DLD1 (cell line): ENCODE measurements at regions not wholly inside any gene's neighbourhood (a gene's known extent, or its start where the extent isn't known, plus 50 kb on each side); places are given as distances from the start of the nearest gene placed in this dataset.

Experiments used
- in situ Hi-C: cut with HindIII; loops from 2 replicates; pipeline ENCODE4 v1.10.0; 2017; ENCODE audit warnings: low sequenced_read_pairs

DNA sequence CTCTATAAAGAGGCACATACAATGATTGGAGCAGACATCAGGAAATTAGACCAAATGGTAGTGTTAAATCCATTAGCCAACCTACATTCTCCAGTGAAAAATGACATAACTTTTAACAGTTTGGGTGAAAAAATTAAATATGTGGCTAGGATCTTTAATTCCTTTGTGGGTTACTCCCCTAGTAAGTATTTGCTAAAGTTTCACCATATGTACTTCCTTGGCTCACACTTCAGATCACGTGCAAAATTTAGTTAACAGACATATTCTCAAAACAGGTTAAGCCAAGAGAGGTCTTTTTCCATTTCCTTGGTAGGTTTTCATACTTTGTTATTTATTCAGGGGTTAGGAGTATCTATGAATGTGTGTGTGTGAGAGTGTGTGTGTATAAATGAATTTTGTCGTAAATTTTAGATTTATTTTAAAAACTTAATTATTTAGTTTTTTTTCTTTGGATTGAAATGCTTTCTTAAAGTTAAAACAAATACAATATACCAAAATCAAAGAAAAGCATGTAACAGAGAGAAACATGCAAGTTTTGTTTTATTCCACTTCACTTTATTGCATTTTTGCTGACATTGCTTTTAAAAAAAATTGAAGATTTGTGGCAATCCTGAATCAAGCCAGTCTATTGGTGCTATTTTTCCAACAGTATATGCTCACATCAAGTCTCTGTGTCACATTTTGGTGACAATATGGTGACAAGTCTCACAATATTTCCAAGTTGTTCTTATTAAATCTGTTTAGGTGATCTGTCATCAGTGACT is 258.7 kb downstream of the FLRT2 start:
- in situ Hi-C loops, result no loop called here

DNA sequence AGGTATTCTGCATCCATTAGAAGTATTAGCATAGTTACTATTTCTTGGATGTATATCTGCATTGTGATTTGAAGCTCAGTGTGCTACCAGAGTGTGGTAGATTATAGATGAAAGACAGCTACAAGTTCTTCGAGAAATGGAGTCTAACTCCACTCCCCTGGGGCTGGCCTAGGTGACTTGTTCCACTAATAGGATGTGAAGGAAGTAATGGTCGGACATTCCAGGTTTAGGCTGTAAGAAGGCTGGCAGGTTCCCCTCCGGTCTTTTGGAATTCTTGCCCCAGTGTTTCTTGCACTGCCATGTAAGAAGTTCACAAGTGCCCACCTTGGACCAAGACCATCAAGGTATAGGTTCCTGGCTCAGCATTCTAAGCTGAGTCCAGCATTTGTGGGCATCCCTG is 236.4 kb downstream of the FLRT2 start:
- in situ Hi-C loops, result no loop called here

DNA sequence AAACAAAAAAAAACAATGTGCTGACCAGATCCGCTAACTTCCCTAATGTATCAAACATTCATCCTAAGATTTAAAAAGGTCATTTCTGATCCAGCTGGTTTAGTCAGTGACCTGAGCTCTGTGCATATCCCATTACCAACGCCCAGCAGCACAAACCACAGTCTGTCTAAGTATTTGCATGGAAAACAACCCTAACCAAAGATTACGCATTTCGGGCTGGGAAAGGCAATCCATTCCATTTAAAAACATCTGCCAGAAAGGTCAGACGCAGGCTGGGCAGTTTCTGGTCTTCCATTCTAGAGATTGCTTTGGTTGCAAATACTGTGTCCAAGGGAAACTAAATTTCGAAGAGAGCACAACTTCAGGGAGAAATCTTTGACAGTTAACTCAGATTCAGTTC is 234.9 kb downstream of the FLRT2 start:
- in situ Hi-C loops, result no loop called here

DNA sequence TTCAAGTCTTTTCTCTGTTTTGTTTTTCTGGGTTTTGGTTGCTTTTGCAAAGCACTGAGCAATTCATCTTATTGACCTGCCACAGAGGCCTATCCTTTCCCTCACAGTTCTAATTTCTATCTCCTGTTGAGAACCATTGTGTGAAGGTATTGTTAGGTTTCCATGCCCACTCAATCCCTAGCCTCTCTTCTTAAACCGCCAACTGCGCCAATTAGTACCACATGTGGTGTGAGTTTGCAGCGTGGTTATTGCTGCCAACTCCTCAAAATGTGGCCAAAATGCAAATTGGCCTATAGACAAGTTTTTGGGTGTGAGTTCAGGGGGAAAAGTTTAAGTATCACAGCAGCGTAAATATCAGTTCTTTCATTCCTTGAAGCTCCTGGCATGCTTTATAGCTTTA is 232.6 kb downstream of the FLRT2 start:
- in situ Hi-C loops, result no loop called here

DNA sequence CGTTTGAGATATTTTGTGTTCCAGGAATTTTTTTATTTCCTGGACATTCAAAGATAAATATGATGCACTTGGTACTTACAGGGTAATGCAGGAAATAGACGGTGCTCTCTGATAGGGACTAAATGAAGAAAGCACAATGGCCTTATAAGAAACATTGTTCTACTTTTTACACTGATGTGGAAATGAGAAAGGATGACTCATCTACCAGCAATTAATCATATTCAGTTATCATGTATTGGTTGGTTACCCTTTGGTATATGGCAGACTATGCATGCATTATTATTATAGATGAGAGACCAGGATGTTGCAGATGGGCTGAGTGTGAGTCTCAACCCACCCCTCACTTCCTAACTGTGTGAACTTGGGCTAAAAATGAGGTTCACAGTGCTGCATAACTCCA is 222.2 kb downstream of the FLRT2 start:
- in situ Hi-C loops, result no loop called here

DNA sequence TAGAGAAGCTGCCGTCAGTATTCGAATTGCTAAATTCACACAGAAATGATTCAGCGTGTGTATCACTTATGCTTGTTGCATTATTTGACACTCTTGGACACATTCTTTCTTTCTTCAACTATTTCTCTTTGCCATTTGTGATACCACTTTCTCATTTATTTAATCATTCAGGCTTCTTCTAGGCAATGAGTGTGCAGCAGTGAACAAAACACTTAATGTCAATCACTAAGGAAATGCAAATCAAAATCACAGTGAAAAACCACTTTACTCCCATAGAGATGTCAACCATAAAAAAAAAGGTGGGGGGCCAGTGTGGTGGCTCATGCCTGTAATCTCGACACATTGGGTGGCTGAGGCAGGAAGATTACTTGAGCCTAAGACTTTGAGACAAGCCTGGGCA is 214.6 kb downstream of the FLRT2 start:
- in situ Hi-C loops, result no loop called here

DNA sequence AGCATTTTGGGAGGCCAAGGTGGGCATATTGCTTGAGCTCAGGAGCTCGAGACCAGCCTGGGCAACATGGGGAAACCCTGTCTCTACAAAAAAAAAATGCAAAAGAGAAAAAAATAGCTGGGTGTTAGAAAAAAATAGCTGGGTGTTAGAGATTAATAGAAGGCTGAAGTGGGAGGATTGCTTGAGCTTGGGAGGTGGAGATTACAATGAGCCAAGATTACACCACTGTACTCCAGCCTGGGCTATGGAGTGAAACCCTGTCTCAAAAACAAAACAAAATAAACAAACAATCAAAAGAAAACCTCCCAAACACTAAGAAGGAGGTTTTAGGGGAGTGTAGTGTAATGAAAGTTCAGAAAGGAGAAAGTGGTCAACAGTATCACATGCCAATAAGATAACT is 202.1 kb downstream of the FLRT2 start:
- in situ Hi-C loops, result no loop called here

DNA sequence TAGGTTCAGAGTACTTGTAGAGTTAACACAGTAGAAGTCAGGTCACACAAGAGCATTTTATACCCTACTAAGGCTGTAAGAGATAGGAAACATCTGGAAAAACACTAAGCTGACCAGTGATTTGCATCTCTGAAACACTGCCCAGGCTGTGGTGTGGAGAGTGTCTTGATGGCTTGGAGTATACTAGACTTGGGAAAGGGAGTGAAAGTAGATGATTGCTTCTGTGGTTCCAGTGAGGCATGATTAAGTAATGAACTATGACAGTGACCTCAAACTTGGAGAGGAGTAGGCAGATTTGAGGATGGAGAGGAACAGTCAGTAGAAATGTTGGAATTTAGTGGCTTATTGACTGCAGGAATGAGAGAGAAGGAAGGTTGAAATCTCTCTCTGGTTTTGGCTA is 201.2 kb downstream of the FLRT2 start:
- in situ Hi-C loops, result no loop called here

DNA sequence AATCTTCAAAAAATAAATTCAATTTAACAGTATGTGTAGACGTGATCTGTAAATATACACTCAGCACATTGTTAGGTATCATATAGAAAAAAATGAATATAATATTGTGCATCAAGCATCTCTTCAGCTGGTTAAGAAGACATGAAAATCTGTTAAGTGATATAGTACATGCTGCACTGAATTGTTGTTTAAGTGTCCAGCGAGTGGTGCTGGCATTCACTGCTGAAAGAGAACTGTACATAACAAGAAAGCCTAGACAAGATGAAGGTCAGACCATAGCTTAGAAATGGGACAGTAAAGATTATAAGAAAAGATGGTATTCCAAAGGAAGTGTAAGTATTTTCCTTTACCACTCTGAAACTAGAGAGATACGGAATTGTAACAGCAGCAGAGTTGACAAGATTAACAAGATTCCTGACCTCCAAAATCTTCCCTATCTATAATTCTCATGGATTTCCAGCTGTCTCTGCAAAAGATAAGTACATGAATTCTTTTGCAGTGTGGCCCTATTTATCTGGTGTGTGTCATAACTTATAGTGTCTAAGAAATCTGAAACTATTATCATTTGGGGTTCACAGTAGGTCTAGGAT is 198.6 kb downstream of the FLRT2 start:
- in situ Hi-C loops, result no loop called here

DNA sequence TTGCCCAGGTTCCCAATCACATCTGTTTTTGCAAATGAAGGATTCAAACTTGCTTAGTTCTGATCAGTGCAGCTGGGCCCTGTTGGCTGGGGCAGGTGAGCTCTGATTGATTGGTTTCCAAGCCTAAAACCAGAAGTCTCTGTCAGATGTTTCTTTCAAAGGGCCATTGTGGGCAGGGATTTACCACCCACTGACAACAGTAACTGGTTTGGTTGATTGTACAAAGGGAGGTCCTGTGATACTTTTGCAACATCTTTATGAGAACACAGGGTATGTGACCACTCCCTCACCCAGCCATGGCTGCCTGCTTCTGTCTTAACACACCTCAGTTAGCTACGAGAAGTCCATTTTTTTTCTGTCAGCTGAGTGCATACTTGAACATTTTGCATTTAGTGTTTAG is 184.1 kb downstream of the FLRT2 start:
- in situ Hi-C loops, result no loop called here

DNA sequence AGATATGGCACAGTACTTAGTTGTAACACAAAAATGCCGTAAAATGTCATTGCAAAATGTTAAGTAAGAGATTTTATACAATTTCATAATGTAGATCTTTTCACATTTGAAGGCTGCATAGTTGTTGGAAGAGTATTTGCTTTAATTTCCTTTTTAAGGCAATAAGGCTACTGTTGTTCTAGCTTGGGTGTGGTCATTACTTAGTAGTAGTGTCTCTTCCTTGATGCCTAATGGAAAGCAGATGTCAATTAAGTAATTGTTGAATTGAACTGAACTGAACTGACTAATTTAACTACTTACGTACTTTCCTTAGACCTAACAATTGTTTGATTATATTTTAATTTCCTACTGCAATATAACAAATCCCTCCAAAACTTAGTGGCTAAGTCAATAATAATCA is 181.7 kb downstream of the FLRT2 start:
- in situ Hi-C loops, result no loop called here
